ENCODE measurements at regions not wholly inside any gene's neighbourhood (a gene's known extent, or its start where the extent isn't known, plus 50 kb on each side); places are given as distances from the start of the nearest gene placed in this dataset.

DNA sequence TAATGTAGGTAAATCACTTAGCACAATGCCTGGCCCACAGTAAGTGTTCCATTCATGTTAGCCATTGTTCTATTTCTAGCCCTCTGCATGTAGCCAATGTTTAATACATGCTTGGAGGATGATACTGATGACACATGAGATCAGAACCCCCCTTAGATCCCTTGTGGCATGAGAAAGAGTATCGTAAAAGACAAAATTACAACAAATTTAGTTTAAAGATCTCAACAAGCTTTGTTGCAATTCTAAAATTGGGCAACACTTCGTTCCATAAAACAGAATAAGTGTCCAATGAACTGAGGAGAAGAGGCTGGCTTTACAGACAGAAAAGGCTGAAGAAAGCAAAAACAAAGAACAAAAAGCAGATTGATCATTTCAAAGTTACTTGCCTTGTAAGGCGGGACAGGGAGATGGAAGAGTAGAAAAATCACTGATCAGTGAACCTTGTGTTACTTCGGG lies 148.7 kb upstream of the SLC1A4 start:
- H3K4me3 ChIP-seq (ENCODE audit: low read depth, low read length): no peak overlapping the region
- DNase-seq (ENCODE audit: low read depth): peak; percentile 73

DNA sequence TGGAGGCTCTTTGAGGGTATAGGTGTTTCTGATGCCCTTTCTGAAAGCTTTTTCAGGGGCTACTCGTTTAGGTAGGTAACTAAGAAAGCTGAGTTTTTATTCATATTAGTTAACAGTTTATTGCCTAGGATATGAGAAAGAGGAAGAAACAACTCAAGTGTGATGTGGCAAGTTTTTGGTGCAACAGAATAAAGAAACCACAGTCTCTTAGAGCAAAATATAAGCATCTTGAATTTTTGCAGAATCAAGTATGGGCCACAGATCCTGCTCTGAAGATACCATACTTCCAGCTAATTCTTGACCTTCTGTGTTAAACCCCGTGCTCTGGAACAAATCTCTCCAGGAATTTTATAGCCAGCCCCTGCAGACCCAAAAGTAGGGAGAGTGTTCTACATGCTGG lies 147.7 kb upstream of the SLC1A4 start:
- no peak overlapping the region for H3K4me3 ChIP-seq (ENCODE audit: low read depth, low read length)
- TF ChIP-seq, protein P1, sequence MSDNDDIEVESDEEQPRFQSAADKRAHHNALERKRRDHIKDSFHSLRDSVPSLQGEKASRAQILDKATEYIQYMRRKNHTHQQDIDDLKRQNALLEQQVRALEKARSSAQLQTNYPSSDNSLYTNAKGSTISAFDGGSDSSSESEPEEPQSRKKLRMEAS (IDR thresholded peaks at IDR 0.05; ENCODE audit: low read depth, low read length): no peak
- no peak for TF ChIP-seq MYC (IDR thresholded peaks at IDR 0.05; ENCODE audit: low read depth, low read length)
- TF ChIP-seq, protein P2, sequence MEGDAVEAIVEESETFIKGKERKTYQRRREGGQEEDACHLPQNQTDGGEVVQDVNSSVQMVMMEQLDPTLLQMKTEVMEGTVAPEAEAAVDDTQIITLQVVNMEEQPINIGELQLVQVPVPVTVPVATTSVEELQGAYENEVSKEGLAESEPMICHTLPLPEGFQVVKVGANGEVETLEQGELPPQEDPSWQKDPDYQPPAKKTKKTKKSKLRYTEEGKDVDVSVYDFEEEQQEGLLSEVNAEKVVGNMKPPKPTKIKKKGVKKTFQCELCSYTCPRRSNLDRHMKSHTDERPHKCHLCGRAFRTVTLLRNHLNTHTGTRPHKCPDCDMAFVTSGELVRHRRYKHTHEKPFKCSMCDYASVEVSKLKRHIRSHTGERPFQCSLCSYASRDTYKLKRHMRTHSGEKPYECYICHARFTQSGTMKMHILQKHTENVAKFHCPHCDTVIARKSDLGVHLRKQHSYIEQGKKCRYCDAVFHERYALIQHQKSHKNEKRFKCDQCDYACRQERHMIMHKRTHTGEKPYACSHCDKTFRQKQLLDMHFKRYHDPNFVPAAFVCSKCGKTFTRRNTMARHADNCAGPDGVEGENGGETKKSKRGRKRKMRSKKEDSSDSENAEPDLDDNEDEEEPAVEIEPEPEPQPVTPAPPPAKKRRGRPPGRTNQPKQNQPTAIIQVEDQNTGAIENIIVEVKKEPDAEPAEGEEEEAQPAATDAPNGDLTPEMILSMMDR (IDR thresholded peaks at IDR 0.05; ENCODE audit: low read depth, low read length): no peak
- TF ChIP-seq POLR2A (IDR thresholded peaks at IDR 0.05; ENCODE audit: extremely low read depth, insufficient read length): no peak
- DNase-seq (ENCODE audit: low read depth): peak; percentile 85

More for the DNA sequence above, 148.7 kb upstream of the SLC1A4 start:
- TF ChIP-seq POLR2A (IDR thresholded peaks at IDR 0.05; ENCODE audit: extremely low read depth, insufficient read length) (no peak), MYC (IDR thresholded peaks at IDR 0.05; ENCODE audit: low read depth, low read length) (no peak)
- TF ChIP-seq, protein P1 (IDR thresholded peaks at IDR 0.05; ENCODE audit: low read depth, low read length): no peak; the same call in 1 of the 2 replicates
- TF ChIP-seq, protein P2 (IDR thresholded peaks at IDR 0.05; ENCODE audit: low read depth, low read length): no peak

DNA sequence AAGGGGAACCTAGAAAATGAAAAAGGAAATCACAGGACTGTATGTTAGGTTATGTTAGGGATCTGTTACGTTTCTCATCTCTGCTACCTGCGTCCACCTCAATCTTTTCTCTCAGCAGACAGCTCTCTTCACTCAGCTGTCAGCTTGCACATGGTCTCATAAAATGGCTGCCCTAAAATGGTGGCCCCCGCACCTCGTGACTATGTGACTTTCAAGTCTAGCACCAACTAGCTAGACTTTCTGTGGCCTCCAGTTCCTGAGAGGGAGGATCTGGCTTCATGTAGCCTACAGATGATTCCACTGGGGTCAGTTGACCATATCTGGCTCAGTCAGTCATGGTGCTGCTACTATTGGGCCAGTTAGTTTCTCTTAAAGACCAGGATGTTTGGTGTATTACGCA lies 147.2 kb upstream of the SLC1A4 start:
- TF ChIP-seq, protein P1 (IDR thresholded peaks at IDR 0.05; ENCODE audit: low read depth, low read length): no peak
- TF ChIP-seq, protein P2 (IDR thresholded peaks at IDR 0.05; ENCODE audit: low read depth, low read length): no peak
- TF ChIP-seq MYC (IDR thresholded peaks at IDR 0.05; ENCODE audit: low read depth, low read length) (no peak), POLR2A (IDR thresholded peaks at IDR 0.05; ENCODE audit: extremely low read depth, insufficient read length) (no peak)
- peak; percentile 51 for DNase-seq (ENCODE audit: low read depth)

DNA sequence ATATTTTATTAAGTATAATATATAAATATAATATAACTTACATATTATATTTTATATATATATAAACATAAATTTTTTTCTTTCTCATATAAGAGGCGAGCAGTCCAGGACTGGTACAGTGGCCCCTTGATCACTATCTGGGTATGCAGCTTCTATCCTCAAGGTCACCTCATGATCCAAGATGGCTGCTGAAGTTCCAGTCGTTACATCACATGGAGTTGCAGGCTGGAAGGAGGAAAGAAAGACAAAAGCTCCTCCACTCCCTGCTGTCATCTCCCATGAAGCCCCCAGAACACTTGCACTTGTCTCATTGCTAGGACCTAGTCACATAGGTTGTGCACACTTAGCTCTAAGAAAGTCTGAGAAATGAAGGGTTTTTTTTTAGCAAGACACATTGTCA lies 145.1 kb upstream of the SLC1A4 start:
- no peak for TF ChIP-seq MYC (IDR thresholded peaks at IDR 0.05; ENCODE audit: low read depth, low read length)
- TF ChIP-seq, protein P1 (IDR thresholded peaks at IDR 0.05; ENCODE audit: low read depth, low read length): no peak
- TF ChIP-seq POLR2A (IDR thresholded peaks at IDR 0.05; ENCODE audit: extremely low read depth, insufficient read length): no peak
- TF ChIP-seq, protein P2 (IDR thresholded peaks at IDR 0.05; ENCODE audit: low read depth, low read length): no peak
- H3K4me3 ChIP-seq (ENCODE audit: low read depth, low read length): no peak overlapping the region
- no peak for DNase-seq (ENCODE audit: low read depth)

More for the DNA sequence above, 147.2 kb upstream of the SLC1A4 start:
- no peak overlapping the region for H3K4me3 ChIP-seq (ENCODE audit: low read depth, low read length)

DNA sequence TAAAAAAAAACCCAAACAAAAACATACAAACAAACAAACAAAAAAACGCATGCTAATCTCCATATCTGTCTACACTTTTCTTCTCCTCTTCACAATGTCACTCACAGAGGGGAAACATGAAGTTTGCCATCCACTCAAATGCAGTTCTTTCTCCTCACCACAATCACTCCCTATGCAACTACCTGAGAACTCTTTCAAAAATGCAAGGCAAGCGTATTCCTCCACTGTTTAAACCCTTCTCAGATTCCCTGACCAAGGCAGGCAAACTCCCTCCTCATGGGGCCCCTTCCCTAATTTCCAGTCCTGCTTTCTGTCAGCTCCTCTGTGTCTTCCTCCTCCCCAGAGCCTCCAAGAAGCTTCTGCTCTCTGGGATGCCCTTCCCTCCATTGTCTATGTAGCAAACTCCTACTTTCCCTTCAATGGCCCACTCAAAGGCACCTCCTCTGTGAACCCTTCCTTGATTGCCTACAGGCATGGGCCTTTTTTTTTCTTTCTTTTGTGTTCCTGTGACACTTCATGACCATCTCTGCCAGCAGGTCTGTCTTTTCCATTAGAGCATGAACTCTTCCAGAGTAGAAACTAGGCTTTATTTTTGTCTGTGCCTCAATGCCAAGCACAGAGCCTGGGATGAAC lies 143.8 kb upstream of the SLC1A4 start:
- DNase-seq (ENCODE audit: low read depth): no peak
- H3K4me3 ChIP-seq (ENCODE audit: low read depth, low read length): no peak overlapping the region
- TF ChIP-seq MYC (IDR thresholded peaks at IDR 0.05; ENCODE audit: low read depth, low read length) (no peak), POLR2A (IDR thresholded peaks at IDR 0.05; ENCODE audit: extremely low read depth, insufficient read length) (no peak)
- TF ChIP-seq, protein P2 (IDR thresholded peaks at IDR 0.05; ENCODE audit: low read depth, low read length): no peak
- TF ChIP-seq, protein P1 (IDR thresholded peaks at IDR 0.05; ENCODE audit: low read depth, low read length): no peak

All from NB4 (cell line).